LNCaP clone FGC (cell line): ENCODE measurements at regions not wholly inside any gene's neighbourhood (a gene's known extent, or its start where the extent isn't known, plus 50 kb on each side); places are given as distances from the start of the nearest gene placed in this dataset.

Experiments used
- DNase-seq: peaks from one replicate; pipeline ENCODE4 v3.0.0-alpha.2; 2011; ENCODE audit warnings: low read depth
- H3K4me3 ChIP-seq: 2 replicates; pipeline ENCODE4 v1.5.1; 2011; ENCODE audit warnings: mild to moderate bottlenecking, low read depth, low read length, control low read depth
- CTCF ChIP-seq: IDR thresholded peaks from 2 replicates; pipeline ENCODE4 v1.5.1; 2012; ENCODE audit warnings: mild to moderate bottlenecking; ENCODE audit not compliant: control insufficient read depth, insufficient read depth; ENCODE audit errors: extremely low read depth

- no peak for DNase-seq
- TF ChIP-seq CTCF = no peak
- H3K4me3 ChIP-seq = no peak overlapping the region
Observed at GRCh38 chr21:28442085-28442484, 550.6 kb downstream of the LTN1 start.

- DNase-seq = peak; percentile 94
- TF ChIP-seq CTCF = no peak
Observed at GRCh38 chr21:28439788-28440187, 552.9 kb downstream of the LTN1 start.

GRCh38 chr21:28439251-28439650, 553.4 kb downstream of the LTN1 start:
- H3K4me3 ChIP-seq = peak overlapping the region; percentile 24; the same call in 1 of the 2 replicates

More at GRCh38 chr21:28439788-28440187, 552.9 kb downstream of the LTN1 start:
- peak overlapping the region; percentile 24; the same call in 1 of the 2 replicates for H3K4me3 ChIP-seq

GRCh38 chr21:28437061-28437460, 555.6 kb downstream of the LTN1 start:
- no peak overlapping the region for H3K4me3 ChIP-seq
- TF ChIP-seq CTCF = no peak
- no peak for DNase-seq

More at GRCh38 chr21:28439251-28439650, 553.4 kb downstream of the LTN1 start:
- no peak for TF ChIP-seq CTCF
- DNase-seq = no peak

- no peak for TF ChIP-seq CTCF
- H3K4me3 ChIP-seq = no peak overlapping the region
- DNase-seq = no peak
Observed at GRCh38 chr21:28436286-28436932, 556.3 kb downstream of the LTN1 start.

- no peak for DNase-seq
- no peak for TF ChIP-seq CTCF
- H3K4me3 ChIP-seq = no peak overlapping the region
Observed at GRCh38 chr21:28431527-28432200, 561.0 kb downstream of the LTN1 start.
